NCI-H748 (cell line): ENCODE measurements at regions not wholly inside any gene's neighbourhood (a gene's known extent, or its start where the extent isn't known, plus 50 kb on each side); places are given as distances from the start of the nearest gene placed in this dataset.

ENCODE experiments used
- DNase-seq: peaks from one replicate; lab custom pipeline; 2025; ENCODE audit not compliant: unreplicated experiment; lab: John Stamatoyannopoulos, UW

GRCh38 chr1:5640845-5641244, 351.4 kb downstream of the NPHP4 start:
- peak; percentile 39 for DNase-seq

- no peak for DNase-seq
Measured at GRCh38 chr1:5639106-5639722, 353.0 kb downstream of the NPHP4 start.

- DNase-seq = no peak
Measured at GRCh38 chr1:5638582-5638981, 353.6 kb downstream of the NPHP4 start.

GRCh38 chr1:5637171-5637570, 355.1 kb downstream of the NPHP4 start:
- DNase-seq = no peak

GRCh38 chr1:5634893-5635292, 357.3 kb downstream of the NPHP4 start:
- no peak for DNase-seq

GRCh38 chr1:5632814-5633213, 359.4 kb downstream of the NPHP4 start:
- no peak for DNase-seq

DNA sequence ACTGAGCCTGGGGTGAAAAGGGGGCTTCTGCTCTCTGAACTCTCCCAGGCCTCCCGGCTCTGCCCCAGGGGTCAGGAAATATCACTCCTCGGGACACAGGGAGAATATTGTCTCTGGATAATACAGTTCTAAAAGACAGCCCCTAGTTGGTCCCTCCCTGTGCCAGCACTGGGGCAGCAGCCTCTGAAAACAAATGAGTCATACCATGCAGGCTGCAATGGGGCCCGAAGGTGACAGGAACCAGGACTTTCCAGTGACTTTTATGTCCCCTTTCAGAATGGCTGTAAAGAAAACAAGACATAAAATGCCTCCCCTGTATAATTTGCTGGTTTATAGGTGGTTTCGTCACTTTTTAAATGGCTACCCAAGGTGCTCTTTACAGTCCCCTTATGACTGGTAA, 360.0 kb downstream of the NPHP4 start:
- DNase-seq = no peak

GRCh38 chr1:5628416-5628815, 363.8 kb downstream of the NPHP4 start:
- DNase-seq = no peak

DNA sequence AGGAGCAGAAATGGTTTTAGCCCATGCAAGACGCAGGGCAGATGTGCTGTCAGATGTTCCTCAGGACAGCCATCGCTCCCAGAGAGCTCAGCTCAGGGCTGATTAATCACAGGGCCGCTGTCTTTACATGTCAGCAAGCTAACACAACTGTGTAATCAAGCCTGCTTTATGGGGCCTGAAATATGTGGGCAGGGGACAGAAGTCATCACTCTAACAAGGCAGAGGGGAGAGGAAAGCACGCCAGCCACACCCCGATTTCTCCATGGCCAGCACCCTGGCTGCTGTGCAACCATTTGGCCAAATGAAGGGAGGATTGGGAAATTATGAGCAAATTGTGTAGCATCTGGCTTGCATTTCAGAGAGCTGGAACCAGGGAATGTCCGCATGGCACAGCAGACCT, 368.8 kb downstream of the NPHP4 start:
- DNase-seq = no peak

DNA sequence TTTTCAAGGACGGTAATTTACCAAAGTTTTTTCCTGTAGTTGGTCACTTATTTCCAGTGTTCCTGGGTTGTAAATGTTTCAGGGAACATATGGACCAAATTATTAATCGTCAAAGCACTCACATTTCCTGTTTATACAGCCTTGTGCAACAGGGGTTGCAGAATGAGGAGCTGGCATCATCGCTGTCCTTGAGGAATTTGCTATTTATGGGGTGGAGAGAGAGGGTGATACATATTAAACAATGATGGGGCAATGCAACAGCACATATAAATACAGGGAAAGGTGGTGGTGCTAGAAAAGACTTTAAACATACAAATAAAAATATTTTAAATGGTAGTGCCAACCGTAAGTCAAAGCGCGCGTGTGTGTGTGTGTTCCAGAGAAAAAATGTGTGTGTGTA, 369.8 kb downstream of the NPHP4 start:
- DNase-seq = no peak

- no peak for DNase-seq
Measured at GRCh38 chr1:5621692-5622091, 370.5 kb downstream of the NPHP4 start.

GRCh38 chr1:5620997-5621396, 371.2 kb downstream of the NPHP4 start:
- DNase-seq = peak; percentile 49

GRCh38 chr1:5620418-5620817, 371.8 kb downstream of the NPHP4 start:
- DNase-seq = no peak

DNA sequence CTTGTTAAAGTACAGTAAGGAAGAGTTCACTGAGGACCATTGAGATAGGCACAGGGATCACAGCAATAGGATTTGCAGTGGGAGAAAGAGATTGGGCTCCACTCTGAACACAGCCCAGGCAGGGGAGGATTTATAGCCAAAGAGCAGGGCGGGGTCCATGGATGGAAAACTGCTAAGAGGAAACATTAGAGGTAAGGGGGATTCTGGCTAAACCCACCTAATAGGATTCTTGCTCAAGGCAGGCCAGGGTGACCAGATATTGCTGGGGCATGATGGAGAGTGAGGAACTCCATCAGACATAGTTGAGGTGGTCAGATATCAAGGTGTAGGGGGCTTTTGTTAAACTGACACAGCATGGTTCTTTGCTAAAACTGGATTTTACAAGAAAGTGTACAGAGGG, 372.8 kb downstream of the NPHP4 start:
- no peak for DNase-seq

GRCh38 chr1:5617546-5617945, 374.7 kb downstream of the NPHP4 start:
- no peak for DNase-seq

DNA sequence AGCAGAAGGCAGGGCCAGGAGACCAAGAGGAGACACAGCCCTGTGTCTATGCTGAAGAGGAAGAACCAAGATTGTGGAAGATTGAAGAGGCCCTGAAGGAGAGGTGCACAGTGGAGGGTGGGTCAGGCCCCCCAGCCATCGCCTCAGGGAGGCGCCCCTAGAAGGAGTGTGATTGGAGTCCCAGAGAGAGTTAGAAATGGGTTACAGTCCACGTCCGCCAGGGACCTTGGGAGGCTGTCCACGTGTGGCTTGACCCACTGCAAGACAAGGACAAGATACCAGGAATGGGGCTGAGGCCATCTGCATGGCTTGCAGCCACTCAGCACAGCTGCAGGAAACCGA, 375.1 kb downstream of the NPHP4 start:
- DNase-seq = no peak

DNA sequence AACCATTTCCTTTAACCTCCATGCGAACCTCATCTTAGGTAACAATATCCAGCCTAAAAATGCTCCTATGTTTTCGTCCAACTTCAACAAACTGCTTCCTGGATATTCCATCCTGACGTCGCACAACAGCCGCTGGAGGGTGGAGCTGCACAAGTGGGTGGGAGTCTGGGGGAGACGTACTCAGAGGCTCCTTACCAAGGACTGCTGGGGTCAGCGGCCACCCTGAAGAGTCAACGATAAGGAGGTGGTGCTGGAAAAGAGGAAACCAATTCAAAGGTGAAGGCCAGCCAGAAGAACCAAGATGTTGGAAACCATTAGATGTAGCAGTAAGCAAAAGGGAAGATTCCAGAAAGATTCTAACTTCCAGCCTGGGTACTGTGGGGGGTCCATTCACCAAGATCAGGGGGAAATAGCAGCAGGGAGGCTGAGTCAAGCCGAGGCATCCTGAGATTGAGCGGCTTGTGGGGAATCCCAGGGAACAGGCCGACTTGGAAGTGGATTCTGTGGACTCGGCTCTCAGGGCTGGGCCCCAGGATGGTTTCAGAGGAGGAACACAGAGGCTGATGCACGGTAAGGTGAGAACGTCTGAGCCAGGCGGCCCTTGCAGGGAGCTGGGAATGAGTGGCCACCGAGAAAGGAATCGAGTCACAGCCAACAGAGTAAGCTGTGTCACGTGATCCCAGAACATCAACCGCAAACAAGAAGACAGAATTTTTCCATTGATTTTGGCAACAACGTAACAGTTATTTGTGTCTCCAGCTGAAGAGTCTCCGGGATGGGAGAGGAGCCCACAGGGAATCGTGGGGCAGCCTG, 375.7 kb downstream of the NPHP4 start:
- DNase-seq = no peak

GRCh38 chr1:5615076-5615475, 377.1 kb downstream of the NPHP4 start:
- DNase-seq = no peak

GRCh38 chr1:5613900-5614299, 378.3 kb downstream of the NPHP4 start:
- DNase-seq = peak; percentile 66

- no peak for DNase-seq
Measured at GRCh38 chr1:5611851-5612250, 380.4 kb downstream of the NPHP4 start.

- DNase-seq = no peak
Measured at GRCh38 chr1:5611431-5611830, 380.8 kb downstream of the NPHP4 start.

- DNase-seq = no peak
Measured at GRCh38 chr1:5610432-5610831, 381.8 kb downstream of the NPHP4 start.
